SK-N-SH treated with all-trans-retinoic acid at 6 μM for 48 hours (cell line): ENCODE measurements at regions not wholly inside any gene's neighbourhood (a gene's known extent, or its start where the extent isn't known, plus 50 kb on each side); places are given as distances from the start of the nearest gene placed in this dataset.

ENCODE experiments used
- CREB5 ChIP-seq: fragments of 250-450 bp; sonication (Bioruptor Pico); IDR thresholded peaks from 2 replicates; pipeline ENCODE4 v1.5.1; 2020; ENCODE audit warnings: low read depth, mild to moderate bottlenecking, moderate library complexity
- CSDC2 ChIP-seq: fragments of 250-450 bp; sonication (Bioruptor Pico); IDR thresholded peaks from 2 replicates; pipeline ENCODE4 v1.5.0; 2020; ENCODE audit warnings: mild to moderate bottlenecking, moderate library complexity
- ESRRG ChIP-seq: fragments of 250-450 bp; sonication (Bioruptor Pico); IDR thresholded peaks from 2 replicates; pipeline ENCODE4 v1.6.1; 2021; ENCODE audit warnings: mild to moderate bottlenecking
- PATZ1 ChIP-seq: fragments of 250-450 bp; sonication (Bioruptor Pico); IDR thresholded peaks from 2 replicates; pipeline ENCODE4 v1.8.0; 2020; ENCODE audit warnings: mild to moderate bottlenecking, moderate library complexity, borderline replicate concordance
- SNAI2 ChIP-seq: fragments of 250-450 bp; sonication (Bioruptor Pico); IDR thresholded peaks from 2 replicates; pipeline ENCODE4 v1.5.0; 2020; ENCODE audit warnings: mild to moderate bottlenecking, moderate library complexity
- ZC3H10 ChIP-seq: fragments of 250-450 bp; sonication (Bioruptor Pico); IDR thresholded peaks from 2 replicates; pipeline ENCODE4 v1.5.1; 2021; ENCODE audit warnings: mild to moderate bottlenecking, moderate library complexity
- ZFP3 ChIP-seq: fragments of 250-450 bp; sonication (Bioruptor Pico); IDR thresholded peaks from 2 replicates; pipeline ENCODE4 v1.5.0; 2020; ENCODE audit warnings: mild to moderate bottlenecking, moderate library complexity

- TF ChIP-seq ZFP3 (CRISPR knock-in tag) (no peak), CSDC2 (CRISPR knock-in tag) (no peak), PATZ1 (no peak), ZC3H10 (CRISPR knock-in tag) (no peak), SNAI2 (CRISPR knock-in tag) (no peak), ESRRG (CRISPR knock-in tag) (no peak), CREB5 (CRISPR knock-in tag) (no peak)
These were observed 120.6 kb upstream of the SPATA12 start for GRCh38 chr3:56939834-56940233.
